HG03175 (cell line): ENCODE measurements at regions not wholly inside any gene's neighbourhood (a gene's known extent, or its start where the extent isn't known, plus 50 kb on each side); places are given as distances from the start of the nearest gene placed in this dataset.
"Not testable (repeated sequence)": the region's sequence is repeated elsewhere in the genome, so short reads cannot be mapped to it uniquely, and the experiment has no call there.

Source experiments
- ATAC-seq: cut with Tn5 transposase; IDR thresholded peaks from one replicate; pipeline ENCODE4 v1.9.1; 2021; ENCODE audit warnings: mild to moderate bottlenecking, moderate library complexity; ENCODE audit not compliant: unreplicated experiment

DNA sequence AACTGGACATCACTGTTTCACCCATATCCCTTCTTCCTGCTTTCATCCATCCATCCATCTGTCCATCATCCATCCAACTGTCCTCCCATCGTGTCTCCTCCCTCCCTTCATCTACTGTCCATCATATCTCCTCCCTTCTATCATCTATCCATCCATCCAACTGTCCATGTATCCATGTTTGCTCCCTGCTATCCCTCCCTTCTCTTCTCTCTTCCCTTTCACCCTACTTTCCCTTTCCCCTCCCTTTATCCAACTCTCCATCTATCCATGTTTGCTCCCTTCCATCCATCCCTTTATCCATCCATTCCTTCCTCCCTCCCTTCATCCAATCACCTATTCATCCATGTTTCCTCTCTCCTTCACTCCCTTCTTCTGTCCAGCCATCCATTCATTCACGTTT lies 92.6 kb upstream of the CTBP2 start:
- no peak for ATAC-seq

DNA sequence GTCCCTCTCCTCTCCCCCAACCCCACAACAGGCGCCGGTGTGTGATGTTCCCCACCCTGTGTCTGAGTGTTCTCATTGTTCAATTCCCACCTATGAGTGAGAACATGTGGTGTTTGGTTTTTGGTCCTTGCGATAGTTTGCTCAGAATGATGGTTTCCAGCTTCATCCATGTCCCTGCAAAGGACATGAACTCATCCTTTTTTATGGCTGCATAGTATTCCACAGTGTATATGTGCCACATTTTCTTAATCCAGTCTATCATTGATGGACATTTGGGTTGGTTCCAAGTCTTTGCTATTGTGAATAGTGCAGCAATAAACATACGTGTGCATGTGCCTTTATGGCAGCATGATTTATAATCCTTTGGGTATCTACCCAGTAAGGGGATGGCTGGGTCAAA lies 90.5 kb upstream of the CTBP2 start:
- not testable (repeated sequence) for ATAC-seq

DNA sequence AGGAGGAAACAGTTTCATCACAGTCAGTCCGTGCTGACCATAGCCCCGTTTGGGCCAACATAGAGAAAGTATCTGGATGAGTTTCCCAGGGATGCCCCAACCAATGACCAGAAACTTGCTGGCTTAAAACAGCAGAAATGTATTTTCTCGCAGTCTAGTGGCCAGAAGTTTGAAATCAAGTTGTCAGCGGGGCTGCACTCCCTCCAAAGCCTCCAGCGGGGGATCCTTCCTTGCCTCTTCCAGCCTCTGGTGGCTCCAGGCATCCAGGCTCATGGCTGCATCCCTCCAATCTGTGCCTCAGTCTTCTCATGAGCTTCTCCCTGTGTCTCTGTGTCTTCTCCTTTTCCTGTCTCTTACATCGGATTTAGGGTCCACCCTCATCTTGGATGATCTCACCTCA lies 89.6 kb upstream of the CTBP2 start:
- ATAC-seq: no peak

DNA sequence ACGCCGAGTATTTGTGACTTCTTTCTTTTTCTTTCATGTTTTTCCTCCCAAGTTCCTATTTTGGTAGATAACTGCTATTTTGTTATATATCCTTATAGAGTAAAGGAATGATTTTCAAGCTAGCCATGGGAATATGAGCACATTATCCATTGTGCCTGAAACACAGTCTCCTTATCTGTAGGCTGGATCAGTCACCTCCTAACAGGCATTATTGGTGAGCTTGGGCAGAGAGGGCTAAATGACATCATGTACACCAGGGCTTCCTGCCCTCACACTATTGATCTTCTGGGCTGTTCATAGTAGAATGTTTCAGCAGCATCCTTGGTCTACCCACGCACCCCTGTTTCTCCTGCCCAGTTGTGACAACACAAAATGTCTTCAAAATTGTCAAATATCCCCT lies 88.1 kb upstream of the CTBP2 start:
- ATAC-seq: no peak

DNA sequence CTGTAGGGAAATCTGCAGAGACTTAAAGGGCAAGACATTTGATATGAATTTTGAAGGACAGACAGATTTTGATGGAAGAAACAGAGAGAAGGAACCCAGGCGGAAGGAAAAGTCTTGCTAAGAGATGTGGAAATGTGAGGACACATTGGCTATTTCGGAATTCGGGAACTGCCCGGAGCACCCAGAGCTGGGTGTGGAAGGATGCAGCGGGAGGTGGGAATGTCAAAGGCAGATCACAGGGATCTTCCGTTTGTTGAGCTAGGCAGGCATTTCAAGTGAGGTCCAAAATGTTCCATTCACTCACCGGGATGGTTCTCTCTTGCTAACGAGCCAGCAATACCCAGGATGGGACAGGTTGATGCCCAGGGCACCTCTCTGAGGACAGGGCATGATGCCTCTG lies 87.2 kb upstream of the CTBP2 start:
- ATAC-seq: no peak

DNA sequence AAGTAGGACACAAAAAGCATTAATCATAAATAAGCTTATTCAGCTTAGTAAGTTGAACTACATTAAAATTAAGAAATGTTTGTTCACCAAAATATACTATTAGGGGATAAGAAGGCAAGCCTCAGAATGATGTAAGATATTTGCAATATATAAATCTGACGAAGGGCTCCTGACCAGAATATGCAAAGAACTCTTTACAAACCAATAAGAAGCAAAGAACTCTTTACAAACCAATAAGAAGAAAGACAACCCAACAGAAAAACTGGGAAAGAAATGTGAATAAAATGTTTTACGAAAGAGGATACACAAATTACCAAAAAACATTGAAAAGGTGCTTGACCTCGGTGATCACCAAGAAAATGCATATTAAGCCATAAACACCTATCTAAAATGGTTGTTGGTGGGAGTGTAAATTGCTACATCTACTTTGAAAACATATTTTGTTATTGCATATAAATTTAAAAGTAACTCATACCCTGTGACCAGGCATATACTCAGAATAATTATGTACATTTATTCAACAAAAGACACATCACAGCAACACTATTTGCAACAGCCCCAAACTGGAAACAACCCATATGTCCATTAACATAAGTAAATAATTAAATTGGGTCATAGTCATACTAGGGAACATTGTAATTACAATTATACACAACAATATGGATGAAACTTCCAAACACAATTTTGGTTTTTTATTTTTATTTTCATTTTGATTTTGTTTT lies 83.3 kb upstream of the CTBP2 start:
- no peak for ATAC-seq

DNA sequence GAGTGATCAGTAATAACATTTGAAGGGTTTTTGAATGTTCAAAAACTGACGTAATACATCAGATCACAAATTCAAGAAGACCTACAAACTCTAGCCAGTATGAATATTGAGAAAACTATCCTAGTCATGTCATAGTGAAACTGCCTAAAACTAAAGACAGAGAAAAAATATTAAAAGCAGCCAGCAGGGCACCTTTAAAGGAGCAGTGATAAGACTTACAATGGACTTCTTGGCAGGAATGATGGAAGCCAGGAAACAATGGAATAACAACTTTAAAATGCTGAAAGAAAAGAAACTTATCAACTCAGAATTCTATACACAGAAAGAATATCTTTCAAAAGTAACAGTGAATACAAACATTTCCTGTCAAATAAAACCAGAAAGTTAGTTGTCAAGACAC lies 78.3 kb upstream of the CTBP2 start:
- no peak for ATAC-seq

DNA sequence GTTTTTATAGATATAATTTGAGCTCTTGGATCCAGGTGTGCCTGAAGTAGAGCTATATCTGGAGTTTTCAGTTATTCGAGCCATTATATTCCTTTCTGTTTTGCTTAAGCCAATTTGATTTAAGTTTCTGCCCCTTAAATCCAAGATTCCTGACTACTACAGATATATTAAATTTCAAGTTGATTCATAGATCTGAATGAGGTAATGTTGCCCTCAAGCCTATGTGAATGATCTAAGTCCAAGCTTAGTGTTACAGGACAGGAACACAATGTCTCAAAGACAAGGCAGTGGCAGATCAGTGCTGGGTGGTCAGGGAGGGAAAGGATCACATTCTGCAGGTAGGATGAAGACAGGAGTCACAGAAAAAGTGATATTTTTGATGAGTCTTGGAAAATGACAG lies 75.7 kb upstream of the CTBP2 start:
- ATAC-seq: no peak

DNA sequence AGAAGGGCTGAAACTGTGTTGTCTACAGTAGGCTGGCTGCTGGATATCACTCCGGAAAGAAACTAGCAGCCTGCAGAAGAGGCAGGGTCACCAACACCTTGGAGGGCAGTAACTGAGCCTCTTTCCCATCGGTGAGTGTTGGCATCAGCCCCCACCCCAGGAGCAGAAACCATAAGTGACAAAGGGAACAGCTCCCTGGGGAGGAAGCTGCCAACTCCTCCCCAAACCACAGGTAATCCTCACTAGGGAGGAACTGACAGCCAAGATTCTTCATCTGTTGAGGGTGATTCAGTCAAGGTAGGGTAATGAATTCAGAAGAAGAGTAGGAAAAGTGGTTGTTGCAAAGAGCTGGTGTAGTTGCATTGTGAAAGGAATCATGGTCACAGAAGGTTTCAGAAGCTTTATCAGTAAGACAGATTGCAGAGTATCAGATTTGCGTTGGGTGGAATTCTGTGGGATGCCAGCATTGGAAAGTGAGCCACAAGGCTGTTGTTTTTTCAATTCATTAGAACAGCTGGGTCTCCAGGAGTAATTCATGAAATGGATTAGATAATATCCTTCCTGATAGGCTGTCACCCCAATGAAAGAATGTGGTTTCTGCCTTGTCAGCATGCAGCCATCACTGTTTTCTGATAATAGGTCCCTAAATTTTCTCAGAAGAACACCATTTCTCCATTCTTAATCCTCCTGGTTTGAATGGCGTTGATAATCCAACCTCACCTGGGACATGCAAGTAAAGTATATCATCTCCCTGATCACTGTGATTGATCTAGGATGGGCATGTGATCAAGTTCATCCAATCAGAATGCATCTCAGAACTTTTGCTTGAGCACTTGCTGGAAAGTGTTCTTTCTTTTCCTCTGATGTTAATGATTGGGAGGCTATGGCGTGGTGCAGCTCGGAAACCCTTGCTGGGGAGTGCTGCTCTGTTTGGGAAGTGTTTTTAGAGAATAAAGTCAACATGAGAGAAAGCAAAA lies 75.0 kb upstream of the CTBP2 start:
- no peak for ATAC-seq

DNA sequence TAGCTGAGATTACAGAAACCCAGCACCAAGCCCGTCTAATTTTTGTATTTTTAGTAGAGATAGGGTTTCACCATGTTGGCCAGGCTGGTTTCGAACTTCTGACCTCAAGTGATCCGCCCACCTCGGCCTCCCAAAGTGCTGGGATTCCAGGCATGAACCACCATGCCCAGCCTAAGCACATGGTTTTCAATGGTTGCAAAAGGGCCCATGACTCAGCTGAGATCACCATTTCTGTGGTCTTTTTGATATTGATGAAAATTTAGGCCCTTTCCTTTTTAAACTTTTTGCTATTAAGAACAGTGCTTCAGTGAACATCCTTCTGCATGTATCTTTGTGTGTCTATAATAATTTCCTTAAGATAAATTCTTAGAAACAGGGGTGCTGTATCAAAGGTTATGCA lies 74.2 kb upstream of the CTBP2 start:
- not testable (repeated sequence) for ATAC-seq

DNA sequence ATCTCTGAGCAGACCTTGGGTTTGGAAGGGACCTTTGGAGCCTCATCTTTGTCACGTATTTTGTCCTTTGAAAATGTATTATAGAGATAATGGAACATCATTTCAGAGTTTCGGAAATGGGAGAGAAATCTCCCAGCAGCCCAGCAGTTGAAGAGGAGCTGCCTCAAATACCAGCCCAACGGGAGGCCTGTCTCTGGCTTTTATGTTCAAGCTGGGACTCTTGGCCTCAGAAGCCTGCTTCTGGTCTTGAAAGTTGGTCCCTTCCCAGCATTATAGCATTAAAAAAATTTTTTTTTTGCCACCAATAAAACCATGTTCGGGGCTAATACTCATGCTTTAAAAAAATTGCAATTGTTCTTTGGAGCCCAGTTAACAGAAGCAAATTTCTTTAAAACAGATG lies 73.4 kb upstream of the CTBP2 start:
- no peak for ATAC-seq

DNA sequence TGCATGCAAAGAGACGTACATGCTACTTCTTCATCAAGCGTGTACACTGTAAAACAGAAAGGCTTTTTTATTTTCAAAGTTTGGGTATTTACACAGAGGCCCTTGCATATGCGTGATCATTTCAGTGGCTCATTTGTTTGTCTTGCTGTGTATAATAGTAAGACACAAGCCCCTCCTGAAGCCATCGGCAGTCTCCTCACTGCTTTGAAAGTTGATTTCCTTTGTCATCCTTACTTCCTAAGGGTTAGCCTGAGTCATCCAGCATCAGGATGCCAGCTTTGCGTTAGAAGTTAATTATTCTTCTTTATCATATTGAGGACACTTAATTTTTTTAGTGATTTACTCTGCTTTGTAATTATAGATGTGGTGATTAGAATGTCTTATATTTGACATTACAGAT lies 72.5 kb upstream of the CTBP2 start:
- no peak for ATAC-seq

DNA sequence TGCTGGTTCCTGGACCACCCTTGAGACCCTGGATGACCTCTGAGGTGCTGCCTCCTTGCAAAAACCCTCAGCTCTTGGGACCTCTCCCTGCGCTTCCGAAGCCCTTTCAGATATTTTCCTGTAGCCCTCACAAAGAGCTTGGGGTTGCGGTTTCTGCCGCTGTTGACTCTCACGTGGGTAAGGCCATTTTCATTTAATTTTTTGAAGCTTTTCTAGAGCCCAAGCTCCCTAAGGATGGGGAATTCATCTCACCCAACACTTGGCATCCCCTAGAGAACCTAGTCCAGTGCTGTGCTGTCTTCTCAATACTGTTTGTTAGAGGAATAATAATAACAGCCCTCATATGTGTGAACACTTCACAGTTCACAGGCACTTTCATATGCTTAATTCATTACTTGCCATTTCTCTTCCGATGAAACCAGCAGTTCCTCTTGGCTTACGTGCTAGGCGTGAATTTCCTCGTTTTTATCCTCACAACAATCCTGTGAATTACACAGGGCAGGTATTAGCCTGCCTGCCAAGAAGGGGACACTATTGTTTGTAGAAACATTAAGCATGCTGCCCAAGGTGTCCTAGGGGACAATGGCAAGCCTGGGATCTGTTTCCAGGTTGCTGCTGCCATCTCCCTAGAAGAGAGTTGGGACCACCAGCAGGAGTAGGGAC lies 71.6 kb upstream of the CTBP2 start:
- no peak for ATAC-seq

DNA sequence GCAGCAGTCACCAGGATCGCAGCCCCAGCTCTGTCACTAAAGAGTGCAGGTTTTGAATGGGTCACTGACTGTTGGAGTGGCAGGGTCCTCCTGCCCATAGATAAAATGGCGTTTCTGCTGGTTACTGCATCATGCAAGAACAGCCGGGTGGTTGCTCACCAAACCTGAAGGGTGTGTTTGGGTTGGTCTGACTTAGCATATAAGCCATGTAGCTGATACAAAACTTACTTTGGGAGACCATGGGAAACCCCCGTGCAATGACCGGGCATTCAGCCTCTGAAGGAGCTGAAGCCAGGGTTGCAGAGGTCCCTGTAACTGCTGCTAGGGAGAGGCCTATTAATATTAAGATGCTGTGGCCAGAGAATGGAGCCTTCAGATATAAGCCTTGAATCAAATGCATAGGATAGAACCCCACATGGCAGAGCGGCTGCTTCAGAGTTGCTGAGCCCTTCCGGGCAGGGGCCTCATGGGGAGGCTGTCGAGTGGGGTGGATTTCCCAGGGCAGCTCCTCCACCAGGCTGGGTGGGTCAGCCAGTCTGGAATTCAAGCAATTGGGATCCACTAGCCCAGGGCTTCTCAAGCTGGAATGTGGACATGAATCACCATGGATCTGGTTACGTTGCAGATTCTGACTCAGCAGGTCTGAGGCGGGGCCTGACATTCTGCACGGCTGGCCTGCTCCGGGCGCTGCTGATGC lies 70.9 kb upstream of the CTBP2 start:
- no peak for ATAC-seq

DNA sequence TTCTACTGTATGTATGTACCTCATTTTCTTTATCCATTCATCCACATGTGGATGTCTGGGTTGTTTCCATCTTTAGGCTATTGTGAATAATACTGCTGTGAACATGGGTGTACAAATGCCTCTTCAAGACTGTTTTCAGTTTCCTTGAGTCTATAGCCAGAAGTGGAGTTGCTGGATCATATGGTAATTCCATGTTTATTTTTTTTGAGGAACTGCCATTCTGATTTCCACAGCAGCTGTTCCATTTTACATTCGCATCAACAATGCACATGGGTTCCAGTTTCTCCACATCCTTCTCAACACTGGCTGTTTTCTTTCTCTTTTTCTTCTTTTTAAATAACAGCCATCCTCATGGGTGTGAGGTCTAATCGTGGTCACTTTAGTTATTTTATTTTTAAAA lies 69.9 kb upstream of the CTBP2 start:
- ATAC-seq: no peak

DNA sequence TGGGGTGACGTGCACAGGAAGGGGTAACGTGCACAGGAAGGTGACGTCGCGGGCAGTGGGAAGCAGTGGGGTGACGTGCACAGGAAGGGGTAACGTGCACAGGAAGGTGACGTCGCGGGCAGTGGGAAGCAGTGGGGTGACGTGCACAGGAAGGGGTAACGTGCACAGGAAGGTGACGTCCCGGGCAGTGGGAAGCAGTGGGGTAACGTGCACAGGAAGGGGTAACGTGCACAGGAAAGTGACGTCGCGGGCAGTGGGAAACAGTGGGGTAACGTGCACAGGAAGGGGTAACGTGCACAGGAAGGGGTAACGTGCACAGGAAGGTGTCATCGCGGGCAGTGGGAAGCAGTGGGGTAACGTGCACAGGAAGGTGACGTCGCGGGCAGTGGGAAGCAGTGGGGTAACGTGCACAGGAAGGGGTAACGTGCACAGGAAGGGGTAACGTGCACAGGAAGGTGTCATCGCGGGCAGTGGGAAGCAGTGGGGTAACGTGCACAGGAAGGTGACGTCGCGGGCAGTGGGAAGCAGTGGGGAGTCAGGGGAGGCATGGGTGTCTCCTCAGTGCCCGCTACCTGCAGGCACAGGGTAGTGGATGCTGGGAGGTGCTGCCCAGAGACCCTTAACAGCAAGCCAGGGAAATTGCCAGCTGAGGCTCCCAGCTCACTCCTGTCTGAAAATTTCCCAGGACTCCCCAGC lies 68.0 kb upstream of the CTBP2 start:
- not testable (repeated sequence) for ATAC-seq

DNA sequence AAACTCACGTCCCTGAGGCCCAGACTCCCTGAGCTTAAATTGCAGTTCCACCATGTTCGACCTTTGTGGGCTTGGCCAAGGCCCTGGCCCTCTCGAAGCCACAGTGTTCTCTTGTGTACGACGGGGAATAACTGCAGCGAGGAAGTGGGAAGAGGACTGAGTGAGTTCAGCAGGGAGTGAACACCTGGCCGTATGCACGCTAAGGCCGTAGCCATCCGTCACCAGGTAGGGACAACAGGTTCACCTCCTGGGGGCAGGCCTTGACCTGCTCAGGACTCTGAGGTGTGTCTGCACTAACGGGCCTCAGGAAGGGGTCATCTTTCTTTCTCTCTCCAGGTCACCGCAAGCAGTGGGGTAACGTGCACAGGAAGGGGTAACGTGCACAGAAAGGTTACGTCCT lies 67.2 kb upstream of the CTBP2 start:
- ATAC-seq: no peak

DNA sequence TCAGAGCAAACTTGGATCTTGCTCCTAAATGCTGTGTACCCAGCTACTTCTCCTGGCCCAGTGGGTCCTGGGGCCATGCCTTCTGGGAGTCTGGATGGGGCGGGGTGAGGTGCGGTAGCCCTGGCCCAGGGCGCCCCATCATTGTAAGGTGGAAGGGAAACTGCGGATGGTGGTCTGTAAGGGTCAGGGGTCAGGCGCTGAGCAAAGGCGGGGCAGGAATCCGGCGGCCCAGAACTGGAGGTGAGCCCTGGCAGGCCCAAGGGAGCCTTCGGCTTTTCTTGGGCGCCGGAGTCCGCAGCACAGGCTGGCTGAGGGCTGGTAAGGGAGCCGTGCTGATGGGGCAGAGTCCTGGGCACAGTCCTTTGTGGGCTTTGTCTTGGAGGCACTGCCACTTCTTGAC lies 66.5 kb upstream of the CTBP2 start:
- no peak for ATAC-seq

DNA sequence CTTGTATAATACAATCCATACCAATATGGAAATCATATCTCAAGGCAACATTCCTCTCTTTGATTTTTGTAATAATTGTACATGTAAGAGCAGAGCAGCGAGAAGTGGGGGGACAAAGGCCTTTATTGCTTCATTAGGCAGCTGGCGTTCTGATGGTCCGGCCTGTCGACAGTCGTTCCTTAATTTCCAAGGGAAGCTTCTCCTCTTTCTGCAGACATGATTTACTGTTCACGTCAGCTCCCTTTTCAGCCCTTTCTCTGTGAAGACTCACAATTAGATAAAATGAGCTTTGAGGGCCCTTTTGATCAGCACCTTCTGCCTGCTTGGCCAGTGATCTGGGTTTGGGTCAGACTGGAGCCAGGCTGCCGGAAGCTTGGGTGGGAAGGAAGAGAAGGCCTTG lies 65.6 kb upstream of the CTBP2 start:
- ATAC-seq: no peak

DNA sequence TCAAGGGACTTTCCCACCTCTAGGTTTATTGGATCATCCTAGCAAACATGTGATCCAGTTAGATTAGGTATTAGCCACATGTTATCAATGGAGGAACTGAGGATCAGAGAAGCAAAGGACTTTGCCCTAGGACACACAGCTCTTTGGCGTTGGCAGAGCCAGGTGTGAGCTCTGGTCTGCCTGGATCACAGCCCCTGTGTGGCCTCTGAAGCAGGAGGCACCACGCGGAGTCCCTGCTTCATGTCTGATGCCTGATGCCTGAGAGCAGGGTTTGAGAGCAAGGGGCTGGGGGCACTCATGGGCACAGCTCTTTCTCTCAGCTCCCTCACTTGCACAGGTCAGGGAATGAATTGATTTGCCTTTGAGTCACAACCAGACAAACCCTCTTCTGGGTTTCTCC lies 64.7 kb upstream of the CTBP2 start:
- no peak for ATAC-seq
